ENCODE measurements at regions not wholly inside any gene's neighbourhood (a gene's known extent, or its start where the extent isn't known, plus 50 kb on each side); places are given as distances from the start of the nearest gene placed in this dataset.

- Mint-ChIP-seq H3K27ac (no peak overlapping the region), H3K4me3 (no peak overlapping the region), H3K4me1 (ENCODE audit: low read depth) (no peaks in the 10 kb centered on the region), H3K9me3 (no peaks in the 10 kb centered on the region), H3K27me3 (ENCODE audit: low read depth) (no peaks in the 10 kb centered on the region), H3K36me3 (ENCODE audit: low read depth) (no peaks in the 10 kb centered on the region)
These were observed 549.9 kb upstream of the FSIP2 start for GRCh38 chr2:185188656-185189055.

DNA sequence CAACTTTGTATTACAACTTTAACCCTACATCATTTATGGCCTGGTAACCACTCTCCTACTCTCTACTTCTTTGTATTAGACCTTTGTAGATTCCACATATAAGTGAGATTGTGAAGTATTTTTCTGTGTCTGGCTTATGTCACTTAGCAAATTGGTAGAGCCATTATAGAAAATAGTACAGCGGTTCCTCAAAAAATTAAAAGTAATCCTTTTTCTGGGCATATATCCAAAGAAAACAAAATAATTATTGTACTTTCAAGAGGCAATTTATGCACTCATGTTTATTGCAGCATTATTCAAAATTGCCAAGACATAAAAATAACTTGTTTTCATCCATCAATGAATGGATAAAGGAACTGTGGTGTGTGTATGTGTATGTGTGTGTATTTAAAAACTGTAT lies 537.5 kb upstream of the FSIP2 start:
- Mint-ChIP-seq H3K4me3 (no peak overlapping the region), H3K9me3 (no peaks in the 10 kb centered on the region), H3K4me1 (ENCODE audit: low read depth) (no peaks in the 10 kb centered on the region), H3K27ac (no peak overlapping the region), H3K36me3 (ENCODE audit: low read depth) (no peaks in the 10 kb centered on the region), H3K27me3 (ENCODE audit: low read depth) (no peaks in the 10 kb centered on the region)

DNA sequence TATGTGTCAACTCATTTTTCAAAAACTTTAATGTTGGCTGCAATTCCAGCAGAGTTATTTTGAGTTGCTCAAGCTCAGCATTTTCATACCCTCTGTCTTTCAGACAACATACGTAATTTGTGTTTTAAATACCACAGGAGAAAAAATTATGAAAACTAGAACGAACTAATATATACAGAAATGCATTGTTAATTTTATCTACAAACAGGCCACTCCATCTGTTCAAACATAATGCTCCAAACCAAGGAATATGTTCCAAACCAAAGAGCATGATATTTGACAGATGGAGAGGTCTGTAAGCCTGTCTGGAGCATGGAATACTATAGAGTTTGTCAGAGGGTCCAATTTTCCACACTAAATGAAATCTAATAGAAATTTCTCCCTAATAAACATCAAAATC lies 536.2 kb upstream of the FSIP2 start:
- H3K9me3 Mint-ChIP-seq: no peaks in the 10 kb centered on the region
- H3K4me1 Mint-ChIP-seq (ENCODE audit: low read depth): no peaks in the 10 kb centered on the region
- no peak overlapping the region for H3K27ac Mint-ChIP-seq
- H3K27me3 Mint-ChIP-seq (ENCODE audit: low read depth): no peaks in the 10 kb centered on the region
- H3K36me3 Mint-ChIP-seq (ENCODE audit: low read depth): no peaks in the 10 kb centered on the region
- no peak overlapping the region for H3K4me3 Mint-ChIP-seq

DNA sequence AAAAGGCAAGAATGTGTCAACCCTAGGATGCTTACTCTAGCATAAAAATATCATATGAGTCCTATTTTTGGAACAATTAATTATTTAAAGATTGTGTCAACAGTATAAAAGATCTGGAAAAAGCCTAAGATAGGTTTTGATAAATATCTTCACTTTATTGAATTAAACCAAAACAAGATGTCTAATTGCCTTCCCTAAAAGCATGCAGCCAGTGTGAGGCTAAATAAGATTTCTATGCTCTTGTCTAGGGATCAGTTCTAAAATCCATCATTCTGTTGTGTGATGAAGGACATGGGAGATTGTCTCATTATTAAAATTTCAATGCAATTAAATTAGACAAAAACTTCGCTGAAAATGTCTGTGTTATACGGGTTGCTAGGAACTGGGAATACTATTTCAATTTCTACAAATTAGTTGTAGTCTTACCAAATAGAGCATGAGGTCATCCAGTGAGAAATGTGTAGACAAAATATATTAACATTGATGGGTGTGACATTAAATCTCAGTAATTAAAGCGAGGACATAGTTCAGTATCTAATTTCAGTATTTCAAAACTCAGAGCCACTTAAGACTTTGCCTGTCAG lies 535.6 kb upstream of the FSIP2 start:
- Mint-ChIP-seq H3K4me1 (ENCODE audit: low read depth) (no peaks in the 10 kb centered on the region), H3K4me3 (no peak overlapping the region), H3K27ac (no peak overlapping the region), H3K36me3 (ENCODE audit: low read depth) (no peaks in the 10 kb centered on the region), H3K27me3 (ENCODE audit: low read depth) (no peaks in the 10 kb centered on the region), H3K9me3 (no peaks in the 10 kb centered on the region)

GRCh38 chr2:185208261-185208660 lies 530.3 kb upstream of the FSIP2 start:
- Mint-ChIP-seq H3K4me3 (no peak overlapping the region), H3K27ac (no peak overlapping the region), H3K4me1 (ENCODE audit: low read depth) (no peaks in the 10 kb centered on the region), H3K36me3 (ENCODE audit: low read depth) (no peaks in the 10 kb centered on the region), H3K27me3 (ENCODE audit: low read depth) (no peaks in the 10 kb centered on the region), H3K9me3 (no peaks in the 10 kb centered on the region)

DNA sequence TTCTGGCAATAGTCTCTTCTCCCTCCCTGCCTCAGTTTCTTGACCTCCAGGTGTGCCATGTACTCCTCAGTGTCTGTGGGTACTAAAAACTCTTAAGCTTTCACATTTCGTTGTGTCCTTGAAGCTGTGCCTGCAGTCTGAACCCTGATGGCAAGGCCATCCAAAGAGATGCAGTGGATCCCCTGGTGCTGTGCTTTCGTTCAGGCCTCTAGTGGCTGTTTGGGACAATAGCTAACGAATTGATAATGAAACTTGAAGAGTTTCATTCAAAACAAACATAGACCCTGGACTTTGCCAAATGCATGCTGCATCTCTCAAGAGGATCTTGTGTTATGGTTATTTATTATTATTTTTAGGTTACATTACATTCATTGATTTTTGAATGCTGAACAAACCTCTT lies 523.1 kb upstream of the FSIP2 start:
- Mint-ChIP-seq H3K4me1 (ENCODE audit: low read depth) (no peaks in the 10 kb centered on the region), H3K27me3 (ENCODE audit: low read depth) (no peaks in the 10 kb centered on the region), H3K27ac (no peak overlapping the region), H3K4me3 (no peak overlapping the region), H3K9me3 (no peaks in the 10 kb centered on the region), H3K36me3 (ENCODE audit: low read depth) (no peaks in the 10 kb centered on the region)

- H3K4me1 Mint-ChIP-seq (ENCODE audit: low read depth): no peaks in the 10 kb centered on the region
- H3K27ac Mint-ChIP-seq: no peak overlapping the region
- H3K9me3 Mint-ChIP-seq: no peaks in the 10 kb centered on the region
- H3K4me3 Mint-ChIP-seq: no peak overlapping the region
- H3K36me3 Mint-ChIP-seq (ENCODE audit: low read depth): no peaks in the 10 kb centered on the region
- H3K27me3 Mint-ChIP-seq (ENCODE audit: low read depth): no peaks in the 10 kb centered on the region
These were observed 518.6 kb upstream of the FSIP2 start for GRCh38 chr2:185219981-185220380.

- no peak overlapping the region for H3K27ac Mint-ChIP-seq
- H3K4me1 Mint-ChIP-seq (ENCODE audit: low read depth): no peaks in the 10 kb centered on the region
- H3K36me3 Mint-ChIP-seq (ENCODE audit: low read depth): no peaks in the 10 kb centered on the region
- no peak overlapping the region for H3K4me3 Mint-ChIP-seq
- H3K27me3 Mint-ChIP-seq (ENCODE audit: low read depth): no peaks in the 10 kb centered on the region
- H3K9me3 Mint-ChIP-seq: no peaks in the 10 kb centered on the region
These were observed 516.3 kb upstream of the FSIP2 start for GRCh38 chr2:185222311-185222710.

- Mint-ChIP-seq H3K27ac (no peak overlapping the region), H3K9me3 (no peaks in the 10 kb centered on the region), H3K4me1 (ENCODE audit: low read depth) (no peaks in the 10 kb centered on the region), H3K4me3 (no peak overlapping the region), H3K36me3 (ENCODE audit: low read depth) (no peaks in the 10 kb centered on the region), H3K27me3 (ENCODE audit: low read depth) (no peaks in the 10 kb centered on the region)
These were observed 511.2 kb upstream of the FSIP2 start for GRCh38 chr2:185227391-185227790.

DNA sequence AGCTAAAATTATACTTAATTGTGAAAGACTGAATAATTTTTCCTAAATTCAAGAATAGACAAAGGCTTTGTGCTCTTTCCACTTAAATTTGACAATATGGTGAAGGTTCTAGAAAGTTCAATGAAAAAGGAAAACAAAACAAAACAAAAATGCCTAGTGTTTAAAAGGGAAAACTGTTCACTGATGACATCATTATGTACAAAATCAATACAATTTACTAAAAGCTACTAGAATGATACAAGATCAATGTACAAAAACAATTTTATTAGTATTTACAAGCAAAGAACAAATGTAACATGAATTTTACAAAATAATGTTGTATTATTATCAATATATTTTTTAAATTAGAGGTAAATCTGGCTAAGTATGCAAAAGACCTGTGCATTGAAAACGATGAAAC lies 499.1 kb upstream of the FSIP2 start:
- Mint-ChIP-seq H3K9me3 (peaks cover 3% of the 10 kb centered on the region), H3K27me3 (ENCODE audit: low read depth) (no peaks in the 10 kb centered on the region), H3K4me1 (ENCODE audit: low read depth) (no peaks in the 10 kb centered on the region), H3K27ac (no peak overlapping the region), H3K36me3 (ENCODE audit: low read depth) (no peaks in the 10 kb centered on the region), H3K4me3 (no peak overlapping the region)

GRCh38 chr2:185240796-185241195 lies 497.8 kb upstream of the FSIP2 start:
- Mint-ChIP-seq H3K9me3 (peaks cover 6% of the 10 kb centered on the region), H3K4me1 (ENCODE audit: low read depth) (no peaks in the 10 kb centered on the region), H3K27ac (no peak overlapping the region), H3K27me3 (ENCODE audit: low read depth) (no peaks in the 10 kb centered on the region), H3K36me3 (ENCODE audit: low read depth) (no peaks in the 10 kb centered on the region), H3K4me3 (no peak overlapping the region)

DNA sequence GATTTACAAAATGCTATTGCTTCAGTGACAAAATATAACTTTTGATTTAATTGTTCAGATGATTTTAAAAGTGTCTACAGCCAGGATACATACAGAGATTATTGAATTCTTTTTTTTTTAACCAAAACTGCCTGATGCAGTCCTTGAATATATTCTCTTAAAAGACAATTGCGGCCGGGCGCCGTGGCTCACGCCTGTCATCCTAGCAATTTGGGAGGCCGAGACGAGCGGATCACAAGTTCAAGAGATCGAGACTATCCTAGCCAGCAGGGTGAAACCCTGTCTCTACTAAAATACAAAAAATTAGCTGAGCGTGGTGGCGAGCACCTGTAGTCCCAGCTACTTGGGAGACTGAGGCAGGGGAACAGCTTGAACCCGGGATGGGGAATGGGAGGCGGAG lies 497.0 kb upstream of the FSIP2 start:
- Mint-ChIP-seq H3K4me1 (ENCODE audit: low read depth) (no peaks in the 10 kb centered on the region), H3K27me3 (ENCODE audit: low read depth) (no peaks in the 10 kb centered on the region), H3K9me3 (peaks cover 6% of the 10 kb centered on the region), H3K36me3 (ENCODE audit: low read depth) (no peaks in the 10 kb centered on the region), H3K27ac (no peak overlapping the region), H3K4me3 (no peak overlapping the region)

GRCh38 chr2:185242462-185242861 lies 496.1 kb upstream of the FSIP2 start:
- H3K36me3 Mint-ChIP-seq (ENCODE audit: low read depth): no peaks in the 10 kb centered on the region
- no peak overlapping the region for H3K4me3 Mint-ChIP-seq
- peaks cover 6% of the 10 kb centered on the region for H3K9me3 Mint-ChIP-seq
- no peaks in the 10 kb centered on the region for H3K4me1 Mint-ChIP-seq (ENCODE audit: low read depth)
- no peaks in the 10 kb centered on the region for H3K27me3 Mint-ChIP-seq (ENCODE audit: low read depth)
- H3K27ac Mint-ChIP-seq: no peak overlapping the region

- Mint-ChIP-seq H3K4me3 (no peak overlapping the region), H3K27me3 (ENCODE audit: low read depth) (no peaks in the 10 kb centered on the region), H3K4me1 (ENCODE audit: low read depth) (no peaks in the 10 kb centered on the region), H3K36me3 (ENCODE audit: low read depth) (no peaks in the 10 kb centered on the region), H3K9me3 (peaks cover 4% of the 10 kb centered on the region), H3K27ac (no peak overlapping the region)
These were observed 493.4 kb upstream of the FSIP2 start for GRCh38 chr2:185245216-185245615.

- H3K9me3 Mint-ChIP-seq: peaks cover 4% of the 10 kb centered on the region
- no peaks in the 10 kb centered on the region for H3K27me3 Mint-ChIP-seq (ENCODE audit: low read depth)
- no peaks in the 10 kb centered on the region for H3K4me1 Mint-ChIP-seq (ENCODE audit: low read depth)
- H3K27ac Mint-ChIP-seq: no peak overlapping the region
- H3K4me3 Mint-ChIP-seq: no peak overlapping the region
- H3K36me3 Mint-ChIP-seq (ENCODE audit: low read depth): no peaks in the 10 kb centered on the region
These were observed 492.8 kb upstream of the FSIP2 start for GRCh38 chr2:185245806-185246205.

GRCh38 chr2:185246717-185247116 lies 491.9 kb upstream of the FSIP2 start:
- H3K36me3 Mint-ChIP-seq (ENCODE audit: low read depth): no peaks in the 10 kb centered on the region
- H3K4me3 Mint-ChIP-seq: no peak overlapping the region
- H3K27ac Mint-ChIP-seq: no peak overlapping the region
- no peaks in the 10 kb centered on the region for H3K27me3 Mint-ChIP-seq (ENCODE audit: low read depth)
- peaks cover 4% of the 10 kb centered on the region for H3K9me3 Mint-ChIP-seq
- no peaks in the 10 kb centered on the region for H3K4me1 Mint-ChIP-seq (ENCODE audit: low read depth)
